ENCODE measurements at regions not wholly inside any gene's neighbourhood (a gene's known extent, or its start where the extent isn't known, plus 50 kb on each side); places are given as distances from the start of the nearest gene placed in this dataset.

- Histone ChIP-seq H3K4me3 (no peak overlapping the region), H3K9me3 (replicated peaks in 1 of 3) (no peaks in the 10 kb centered on the region), H3K4me1 (replicated peaks in 1 of 2) (no peaks in the 10 kb centered on the region), H3K27ac (no peak overlapping the region), H3K27me3 (no peaks in the 10 kb centered on the region), H3K36me3 (replicated peaks in 1 of 2) (no peaks in the 10 kb centered on the region)
- DNase-seq: no peak
- intact Hi-C loops (cut with DNase I): no loop called here
- TF ChIP-seq, protein P1, sequence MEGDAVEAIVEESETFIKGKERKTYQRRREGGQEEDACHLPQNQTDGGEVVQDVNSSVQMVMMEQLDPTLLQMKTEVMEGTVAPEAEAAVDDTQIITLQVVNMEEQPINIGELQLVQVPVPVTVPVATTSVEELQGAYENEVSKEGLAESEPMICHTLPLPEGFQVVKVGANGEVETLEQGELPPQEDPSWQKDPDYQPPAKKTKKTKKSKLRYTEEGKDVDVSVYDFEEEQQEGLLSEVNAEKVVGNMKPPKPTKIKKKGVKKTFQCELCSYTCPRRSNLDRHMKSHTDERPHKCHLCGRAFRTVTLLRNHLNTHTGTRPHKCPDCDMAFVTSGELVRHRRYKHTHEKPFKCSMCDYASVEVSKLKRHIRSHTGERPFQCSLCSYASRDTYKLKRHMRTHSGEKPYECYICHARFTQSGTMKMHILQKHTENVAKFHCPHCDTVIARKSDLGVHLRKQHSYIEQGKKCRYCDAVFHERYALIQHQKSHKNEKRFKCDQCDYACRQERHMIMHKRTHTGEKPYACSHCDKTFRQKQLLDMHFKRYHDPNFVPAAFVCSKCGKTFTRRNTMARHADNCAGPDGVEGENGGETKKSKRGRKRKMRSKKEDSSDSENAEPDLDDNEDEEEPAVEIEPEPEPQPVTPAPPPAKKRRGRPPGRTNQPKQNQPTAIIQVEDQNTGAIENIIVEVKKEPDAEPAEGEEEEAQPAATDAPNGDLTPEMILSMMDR (IDR thresholded peaks at IDR 0.05): no peak
- TF ChIP-seq POLR2A (IDR thresholded peaks at IDR 0.05): no peak
- 87 to 95% (median 90%) methylated on average over 9 to 10 of the region's 10 CpGs for WGBS, 4 donors
Observed at GRCh38 chr20:53846640-53847039, 223.8 kb downstream of the BCAS1 start.

DNA sequence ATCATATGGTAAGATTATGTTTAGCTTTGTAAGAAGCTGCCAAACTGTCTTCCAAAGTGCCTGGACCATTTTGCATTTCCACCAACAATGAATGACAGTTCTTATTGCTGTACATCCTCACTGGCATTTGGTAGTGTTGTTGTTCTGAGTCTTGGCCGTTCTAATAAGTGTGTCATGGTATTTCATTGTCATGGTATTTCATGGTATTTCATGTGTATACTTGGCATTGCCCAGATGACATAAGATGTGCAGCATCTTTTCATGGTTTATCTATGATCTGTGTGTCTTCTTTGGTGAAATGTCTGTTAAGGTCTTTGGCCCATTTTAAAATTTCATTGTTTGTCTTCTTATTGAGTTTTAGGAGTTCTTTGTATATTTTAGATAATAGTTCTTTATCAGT is 224.4 kb downstream of the BCAS1 start:
- 55 to 80% (median 74%) methylated on average over 1 of the region's 1 CpG for WGBS, 4 donors
- Histone ChIP-seq H3K27me3 (no peaks in the 10 kb centered on the region), H3K36me3 (replicated peaks in 1 of 2) (no peaks in the 10 kb centered on the region), H3K9me3 (replicated peaks in 1 of 3) (no peaks in the 10 kb centered on the region), H3K27ac (no peak overlapping the region), H3K4me1 (replicated peaks in 1 of 2) (no peaks in the 10 kb centered on the region), H3K4me3 (no peak overlapping the region)
- intact Hi-C loops (cut with DNase I): no loop called here
- DNase-seq: no peak
- TF ChIP-seq POLR2A (IDR thresholded peaks at IDR 0.05): no peak
- TF ChIP-seq, protein P1 (IDR thresholded peaks at IDR 0.05): no peak

DNA sequence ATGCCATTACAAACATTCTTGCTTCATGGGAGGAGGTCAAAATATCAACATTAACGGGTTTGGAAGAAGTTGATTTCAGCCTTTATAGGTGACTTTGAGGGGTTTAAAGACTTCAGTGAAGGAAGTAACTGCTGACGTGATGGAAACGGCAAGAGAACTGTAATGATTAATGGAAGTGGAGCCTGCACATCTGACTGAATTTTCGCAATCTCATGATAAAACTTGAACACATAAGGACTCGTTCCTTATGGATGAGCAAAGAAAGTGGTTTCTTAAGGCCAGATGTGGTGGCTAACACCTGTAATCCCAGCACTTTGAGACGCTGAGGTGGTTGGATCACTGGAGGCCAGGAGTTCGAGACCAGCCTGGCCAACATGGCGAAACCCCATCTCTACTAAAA is 226.1 kb downstream of the BCAS1 start:
- no peak overlapping the region for H3K27ac ChIP-seq
- no peaks in the 10 kb centered on the region for H3K4me1 ChIP-seq (replicated peaks in 1 of 2)
- no peak overlapping the region for H3K4me3 ChIP-seq
- no peaks in the 10 kb centered on the region for H3K27me3 ChIP-seq
- H3K9me3 ChIP-seq (replicated peaks in 1 of 3): no peaks in the 10 kb centered on the region
- WGBS, 4 donors: 70 to 77% (median 74%) methylated on average over 8 of the region's 8 CpGs
- DNase-seq: no peak
- TF ChIP-seq, protein P1 (IDR thresholded peaks at IDR 0.05): no peak
- no peak for TF ChIP-seq POLR2A (IDR thresholded peaks at IDR 0.05)
- intact Hi-C loops (cut with DNase I): no loop called here
- H3K36me3 ChIP-seq (replicated peaks in 1 of 2): no peaks in the 10 kb centered on the region

GRCh38 chr20:53843645-53844044 is 226.7 kb downstream of the BCAS1 start:
- WGBS, 4 donors: 88 to 98% (median 94%) methylated on average over 2 of the region's 2 CpGs
- Histone ChIP-seq H3K9me3 (replicated peaks in 1 of 3) (no peaks in the 10 kb centered on the region), H3K4me1 (replicated peaks in 1 of 2) (no peaks in the 10 kb centered on the region), H3K27ac (no peak overlapping the region), H3K27me3 (no peaks in the 10 kb centered on the region), H3K36me3 (replicated peaks in 1 of 2) (no peaks in the 10 kb centered on the region), H3K4me3 (no peak overlapping the region)
- DNase-seq: no peak
- TF ChIP-seq POLR2A (IDR thresholded peaks at IDR 0.05): no peak
- TF ChIP-seq, protein P1 (IDR thresholded peaks at IDR 0.05): no peak
- intact Hi-C loops (cut with DNase I): no loop called here

All from adrenal gland (tissue), 9 donors.